Fibroblast of peridontal ligament (primary cell): ENCODE measurements at regions not wholly inside any gene's neighbourhood (a gene's known extent, or its start where the extent isn't known, plus 50 kb on each side); places are given as distances from the start of the nearest gene placed in this dataset.

Source experiments
- DNase-seq: peaks from one replicate; pipeline ENCODE4 v3.0.0-alpha.2; 2010; ENCODE audit errors: extremely low read depth

DNA sequence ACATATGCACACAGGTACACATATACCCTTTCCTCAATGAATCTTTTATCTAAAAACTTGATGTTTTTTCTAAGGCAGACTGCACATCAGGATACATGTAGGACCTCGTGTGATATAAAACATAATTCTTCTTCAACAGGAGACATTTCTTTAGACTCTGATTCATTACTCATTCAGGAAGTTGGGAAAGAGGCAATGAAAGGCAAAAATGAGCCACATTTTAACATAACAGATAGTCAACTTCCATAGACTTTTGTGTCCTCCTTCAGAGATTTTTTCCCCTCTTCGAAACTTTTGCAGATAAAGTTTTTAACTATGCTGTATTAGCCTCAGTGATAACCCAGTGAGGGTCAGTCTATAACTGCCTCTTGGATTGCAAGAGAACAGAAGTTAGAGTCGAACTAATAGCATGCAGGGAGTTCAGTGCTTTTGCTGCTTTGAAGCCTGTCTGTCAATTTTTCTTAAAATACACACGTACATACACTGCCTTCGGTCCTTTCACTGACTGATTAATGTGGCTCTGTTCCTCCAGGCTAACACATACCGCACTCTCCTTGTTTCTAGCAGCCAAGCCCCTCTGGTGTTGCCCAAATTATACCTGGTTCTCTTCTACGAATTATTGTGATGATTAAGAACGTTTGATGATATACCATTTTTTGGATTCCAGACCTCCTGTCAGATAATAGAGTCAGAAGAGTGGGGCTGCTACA lies 562.5 kb upstream of the MAP3K7 start:
- DNase-seq, result no peak

DNA sequence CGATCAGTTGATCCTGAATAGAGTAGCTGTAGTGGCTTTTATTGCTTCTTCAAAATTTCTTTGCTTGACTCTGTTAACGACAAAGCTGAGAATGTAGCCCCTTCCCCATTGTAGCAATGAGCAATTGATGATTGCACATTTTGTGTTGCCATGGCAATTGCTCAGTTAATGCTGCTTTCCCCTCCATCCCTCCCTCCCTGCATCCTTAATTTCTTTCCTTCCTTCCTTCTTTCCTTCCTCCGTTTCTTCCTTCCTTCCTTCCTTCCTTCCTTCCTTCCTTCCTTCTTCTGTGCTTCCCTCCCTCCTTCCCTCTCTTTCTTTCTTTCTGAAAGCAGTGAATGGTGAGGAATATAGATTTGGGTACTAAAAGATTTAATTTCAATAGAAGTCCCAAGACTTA lies 557.3 kb upstream of the MAP3K7 start:
- no peak for DNase-seq

DNA sequence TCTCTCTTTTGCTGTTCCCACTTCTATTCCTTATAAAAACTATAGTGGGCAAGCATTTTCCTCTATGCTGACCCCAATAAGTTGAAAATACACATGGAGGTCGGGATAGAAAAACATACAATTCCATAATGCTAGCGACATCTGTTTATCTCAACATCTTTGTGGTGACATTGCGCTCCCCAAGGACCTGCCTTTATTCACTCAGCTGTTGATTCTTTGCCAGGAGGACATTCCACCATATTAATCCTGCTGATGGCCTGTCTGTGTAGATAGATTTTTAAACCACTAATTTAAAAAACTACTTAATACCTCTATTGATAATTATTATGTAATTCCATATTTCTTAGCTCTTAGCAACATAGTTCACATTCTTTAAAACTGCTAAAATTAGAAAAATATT lies 555.3 kb upstream of the MAP3K7 start:
- DNase-seq, result no peak

DNA sequence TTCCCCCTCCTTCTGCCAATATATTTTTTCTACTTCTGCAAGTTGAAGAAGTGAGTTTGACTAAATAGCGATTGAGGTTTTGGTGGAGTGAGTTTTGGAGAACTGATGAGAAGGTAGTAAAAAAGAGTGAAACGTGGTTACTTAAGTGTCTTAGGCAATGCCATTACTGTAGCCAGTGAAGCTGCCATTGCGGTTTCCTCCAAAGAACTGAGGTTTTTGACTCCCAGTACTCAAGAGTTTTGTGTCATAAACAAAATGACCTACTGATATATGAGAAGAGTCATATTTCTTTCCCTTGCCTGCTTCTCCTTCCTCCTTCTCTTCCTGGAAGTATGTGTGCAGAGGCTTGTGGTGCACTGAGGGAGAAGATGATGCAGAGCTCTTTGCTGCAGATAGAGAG lies 554.5 kb upstream of the MAP3K7 start:
- no peak for DNase-seq

DNA sequence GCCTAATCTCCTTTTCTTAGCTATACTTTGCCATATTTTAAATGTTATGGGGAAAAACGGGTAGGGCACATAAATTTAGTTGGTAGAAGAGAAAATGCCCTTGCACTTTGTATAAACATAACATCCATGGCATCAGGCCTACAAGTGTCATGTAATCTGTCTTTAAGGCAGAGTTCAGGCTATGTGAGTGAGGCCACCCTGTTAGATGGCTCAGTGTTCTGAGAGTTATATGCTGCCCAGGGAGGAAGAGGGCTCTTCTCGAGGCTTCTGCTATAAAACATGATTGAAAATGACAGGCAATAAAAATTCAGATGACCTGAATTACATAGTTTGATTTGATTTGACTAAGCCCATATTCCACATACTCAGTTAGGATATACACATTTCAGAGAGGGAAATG lies 553.6 kb upstream of the MAP3K7 start:
- no peak for DNase-seq

DNA sequence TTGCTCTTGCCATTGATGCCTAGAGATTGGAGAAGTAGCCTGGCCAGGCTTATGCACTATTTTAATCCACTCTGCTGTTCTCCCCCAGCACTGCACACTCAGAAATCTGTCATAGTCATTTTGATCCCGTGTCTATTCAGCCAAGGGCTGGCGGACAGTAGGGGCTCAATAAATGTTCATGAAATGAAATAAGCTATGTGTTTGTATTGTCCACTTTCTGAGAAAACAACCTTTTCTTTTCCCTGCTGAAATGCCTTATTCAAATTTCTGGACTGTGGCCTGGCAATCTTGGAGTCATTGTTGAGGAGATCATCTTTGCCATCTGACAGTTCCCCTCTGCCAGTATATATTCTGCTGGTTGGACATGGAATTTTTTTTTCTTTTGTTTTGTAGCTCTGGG lies 550.4 kb upstream of the MAP3K7 start:
- no peak for DNase-seq

DNA sequence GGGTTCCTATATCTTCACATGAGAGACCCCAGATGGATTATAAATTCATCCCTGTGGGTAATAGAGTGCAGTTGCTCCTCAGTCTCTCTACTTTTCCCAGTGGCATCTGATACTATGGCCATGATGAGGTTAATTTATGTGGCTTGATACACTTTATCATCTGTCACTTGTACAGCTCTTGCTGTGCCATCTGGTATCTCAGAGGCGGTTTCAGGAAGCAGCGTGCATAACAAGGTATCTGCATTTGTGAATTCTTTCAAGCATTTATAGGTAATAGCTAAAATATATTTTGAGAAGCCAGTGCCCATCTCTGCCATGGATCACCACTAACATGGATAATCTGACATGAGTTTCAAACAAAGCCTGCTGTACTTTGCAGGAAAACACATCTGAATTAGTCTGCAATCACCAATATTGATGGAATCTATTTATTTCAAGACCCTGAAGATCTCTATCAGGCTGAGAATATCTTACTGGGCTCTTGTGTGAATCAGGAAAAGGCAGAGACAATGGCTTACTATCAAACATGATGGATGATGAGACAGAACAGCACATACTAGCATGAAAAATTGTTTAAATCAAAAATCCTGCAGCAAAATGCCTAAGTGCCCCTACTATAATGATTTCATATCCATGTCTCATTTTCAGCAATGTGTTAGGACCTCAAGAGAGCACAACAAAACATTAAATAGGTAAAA lies 548.7 kb upstream of the MAP3K7 start:
- DNase-seq, result no peak

DNA sequence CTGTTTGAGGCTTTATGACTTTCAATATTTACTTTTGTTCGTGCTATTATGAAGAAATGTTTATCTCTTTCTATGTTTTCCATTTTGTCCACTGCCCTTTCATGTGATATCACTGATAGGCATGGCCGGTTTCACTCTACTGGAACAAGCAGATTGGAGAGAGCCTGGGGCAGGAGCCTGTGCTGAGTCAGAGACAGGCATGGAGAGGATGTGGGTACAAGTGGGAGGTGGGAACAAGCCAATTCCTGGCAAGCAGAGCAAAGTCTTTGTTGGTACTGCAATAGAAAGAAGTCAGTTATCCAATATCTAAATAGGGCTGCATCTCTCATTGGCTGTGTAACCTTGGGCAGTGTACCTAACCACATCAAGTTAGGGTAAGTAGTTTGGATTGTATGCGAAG lies 545.6 kb upstream of the MAP3K7 start:
- no peak for DNase-seq

DNA sequence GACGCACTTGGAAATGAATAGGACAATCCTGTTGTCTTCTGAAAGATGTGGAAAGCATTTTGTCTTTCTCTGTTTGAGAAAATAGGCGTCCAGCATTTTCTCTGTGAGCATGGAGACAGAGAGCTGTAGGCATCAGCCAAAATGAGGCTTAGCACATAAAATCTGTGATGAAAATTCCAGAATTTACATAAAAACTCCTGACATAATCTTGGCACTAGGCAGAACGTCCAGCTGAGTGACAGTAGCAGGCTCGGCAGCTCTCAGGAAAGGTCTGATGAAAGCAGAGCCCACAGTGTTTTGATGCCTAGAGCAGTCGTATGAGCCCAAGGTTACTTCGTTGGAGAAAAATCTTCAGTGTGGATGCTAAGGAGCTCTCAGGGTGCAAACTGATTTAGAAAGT lies 543.3 kb upstream of the MAP3K7 start:
- DNase-seq, result no peak

DNA sequence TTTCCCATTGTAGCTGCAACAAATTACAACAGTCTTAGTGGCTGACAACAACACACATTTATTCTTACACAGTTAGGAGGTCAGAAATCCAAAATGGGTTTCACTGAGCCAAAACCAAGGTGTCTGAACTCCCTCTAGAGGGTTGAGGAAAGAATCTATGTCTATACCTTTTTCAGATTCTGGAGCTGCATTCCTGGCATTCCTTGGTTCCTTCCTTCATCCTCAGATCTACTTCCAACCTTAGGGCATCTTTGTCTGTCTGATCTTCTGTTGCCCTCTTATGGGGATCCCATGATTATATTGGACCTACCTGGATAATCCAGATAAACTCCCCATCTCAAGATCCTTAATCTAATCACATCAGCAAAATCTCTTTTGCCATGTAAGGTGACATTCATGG lies 540.9 kb upstream of the MAP3K7 start:
- no peak for DNase-seq

DNA sequence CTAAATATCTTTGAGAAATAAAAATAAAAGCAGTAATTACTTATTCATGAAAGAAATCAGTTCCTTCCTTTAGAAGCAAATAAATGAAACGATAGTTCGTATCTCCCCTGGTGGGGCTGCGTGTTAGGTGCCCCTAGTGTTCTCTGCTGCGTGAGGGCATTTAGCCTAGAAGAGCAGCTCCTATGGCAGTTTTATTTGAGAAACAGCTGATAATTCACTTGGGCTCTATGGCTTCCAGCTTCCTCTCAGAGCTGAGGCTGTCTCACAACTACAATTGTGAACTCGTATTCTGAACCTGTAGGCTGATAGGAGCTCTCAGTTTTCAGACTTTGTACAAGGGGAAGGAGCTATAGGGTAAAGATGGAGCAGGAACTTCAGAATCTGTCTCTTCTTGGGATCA lies 540.0 kb upstream of the MAP3K7 start:
- DNase-seq, result no peak

DNA sequence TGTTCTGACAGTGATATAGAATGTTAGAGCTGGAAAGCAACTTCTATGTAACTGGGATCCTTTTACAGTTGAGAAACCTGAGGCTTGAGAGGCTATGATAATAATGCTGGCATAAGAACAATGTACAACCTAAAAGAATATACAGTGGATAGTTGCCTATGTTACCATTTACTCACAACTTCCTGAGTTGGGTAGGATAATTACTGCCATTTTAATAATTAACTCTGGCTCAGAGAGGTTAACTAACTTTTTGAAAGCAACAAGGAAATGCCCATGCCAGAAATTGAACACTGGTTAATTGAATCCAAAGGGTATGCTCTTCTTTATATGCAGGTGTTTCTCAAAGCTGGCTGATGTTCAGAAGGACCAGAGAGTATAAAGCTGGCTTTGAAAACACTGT lies 530.7 kb upstream of the MAP3K7 start:
- DNase-seq, result no peak

DNA sequence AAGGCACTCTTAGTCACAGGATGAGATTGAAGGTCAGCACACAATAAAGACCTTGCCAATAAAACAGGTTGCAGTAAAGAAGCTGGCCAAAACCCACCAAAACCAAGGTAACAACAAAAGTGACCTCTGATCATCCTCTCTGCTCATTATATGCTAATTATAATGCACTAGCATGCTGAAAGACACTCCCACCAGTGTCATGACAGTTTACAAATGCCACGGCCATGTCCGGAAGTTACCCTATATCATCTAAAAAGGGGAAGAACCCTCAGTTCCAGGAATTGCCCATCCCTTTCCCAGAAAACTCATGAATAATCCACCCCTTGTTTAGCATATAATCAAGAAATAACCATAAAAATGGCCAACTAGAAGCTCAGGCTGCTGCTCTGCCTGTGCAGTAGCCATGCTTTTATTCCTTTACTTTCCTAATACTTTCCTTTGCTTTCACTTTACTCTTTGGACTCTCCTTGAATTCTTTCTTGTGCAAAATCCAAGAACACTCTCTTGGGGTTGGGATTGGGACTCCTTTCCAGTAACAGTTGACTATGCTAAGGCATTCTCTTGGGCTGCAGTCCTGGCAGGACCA lies 527.3 kb upstream of the MAP3K7 start:
- no peak for DNase-seq

DNA sequence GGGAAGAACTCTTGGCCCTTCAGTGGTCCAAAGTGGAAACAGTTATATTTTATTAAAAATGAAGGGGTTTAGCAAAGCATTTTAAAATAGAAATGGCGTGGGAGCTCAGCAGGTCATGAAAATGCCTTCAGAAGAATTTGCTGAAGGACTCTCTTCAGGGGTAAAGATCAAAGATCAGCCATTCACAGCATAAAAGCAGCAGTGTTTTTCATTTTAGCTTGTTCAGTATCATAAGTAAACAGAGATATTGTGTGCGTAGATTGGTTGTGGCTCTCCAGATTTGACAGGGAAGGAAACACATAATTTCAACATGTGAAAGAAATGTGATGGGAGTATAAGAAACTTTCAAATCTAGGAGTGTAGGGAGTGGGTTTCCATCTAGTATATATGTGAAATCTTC lies 519.2 kb upstream of the MAP3K7 start:
- no peak for DNase-seq

DNA sequence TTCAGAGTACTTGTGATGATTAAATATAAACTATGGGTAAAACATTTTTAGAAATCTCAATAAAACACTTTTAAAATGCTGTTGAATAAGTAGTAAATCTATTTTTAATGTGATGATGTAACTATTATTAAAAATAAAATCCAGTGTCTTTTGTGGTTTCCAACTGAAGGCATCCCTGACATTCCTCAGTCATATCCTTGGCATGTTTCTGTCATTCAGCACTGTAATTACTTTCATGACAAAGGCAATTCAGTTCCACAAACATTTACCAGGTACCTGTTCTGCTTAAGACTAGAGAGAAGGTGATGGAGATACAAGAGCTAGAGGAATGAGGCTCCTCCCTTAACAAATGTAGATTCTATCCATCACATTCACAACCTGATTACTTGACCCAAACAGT lies 518.7 kb upstream of the MAP3K7 start:
- no peak for DNase-seq

DNA sequence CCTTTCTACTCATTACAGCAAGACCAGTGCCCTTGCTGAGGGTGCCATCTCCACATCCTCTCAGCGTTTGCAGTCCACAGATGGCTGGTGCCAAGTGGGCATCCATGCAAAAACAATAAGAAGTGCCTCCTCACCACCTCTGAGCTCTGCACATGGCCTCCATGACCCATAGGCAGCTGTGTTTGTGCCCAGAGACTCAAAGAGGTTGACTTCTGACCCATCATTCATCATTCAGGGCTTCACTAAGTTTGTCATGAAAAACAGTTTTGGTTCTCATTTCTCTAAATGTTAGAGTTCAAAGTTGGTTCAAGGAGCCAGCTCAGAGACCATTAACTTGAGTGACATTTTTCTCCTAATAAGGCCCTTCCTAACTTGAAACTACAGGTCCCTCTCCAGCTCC lies 512.6 kb upstream of the MAP3K7 start:
- no peak for DNase-seq

DNA sequence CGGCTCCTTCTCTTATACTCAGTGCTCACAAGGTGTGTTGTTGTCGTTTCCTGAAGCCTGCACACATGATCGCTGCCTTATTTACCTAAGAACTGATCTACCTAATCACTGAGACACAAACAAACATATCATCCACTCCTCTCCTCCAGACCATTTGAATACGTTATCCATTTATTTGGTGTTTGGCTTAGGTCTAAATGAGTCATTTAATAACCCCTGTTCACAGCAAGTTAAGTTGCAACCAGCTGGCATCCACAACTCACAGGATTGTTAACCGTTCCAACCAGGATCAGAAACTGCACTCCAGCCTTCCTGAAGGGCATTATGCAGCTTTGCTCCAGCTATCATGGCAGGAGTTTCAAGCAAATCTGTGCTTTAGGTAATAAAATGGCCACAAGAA lies 511.1 kb upstream of the MAP3K7 start:
- no peak for DNase-seq

DNA sequence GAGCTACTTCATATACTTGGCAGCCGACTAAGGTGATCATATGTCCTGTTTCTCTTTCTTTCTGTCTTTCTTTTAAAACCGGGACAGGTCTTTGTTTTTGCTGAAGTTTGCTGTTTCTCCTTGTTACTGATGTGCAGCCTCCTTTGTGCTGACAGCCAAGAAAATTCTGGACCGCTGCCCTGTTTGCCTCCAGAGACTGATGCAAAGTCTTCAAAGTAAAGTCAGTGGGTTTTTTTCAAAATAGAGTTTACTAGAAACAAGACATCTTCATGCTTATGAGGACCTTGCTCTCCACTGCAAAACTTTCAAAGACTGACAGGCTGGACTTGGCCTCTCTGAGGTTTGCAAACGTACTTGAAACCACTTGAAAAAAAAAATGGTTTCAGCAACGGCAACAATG lies 510.5 kb upstream of the MAP3K7 start:
- no peak for DNase-seq

DNA sequence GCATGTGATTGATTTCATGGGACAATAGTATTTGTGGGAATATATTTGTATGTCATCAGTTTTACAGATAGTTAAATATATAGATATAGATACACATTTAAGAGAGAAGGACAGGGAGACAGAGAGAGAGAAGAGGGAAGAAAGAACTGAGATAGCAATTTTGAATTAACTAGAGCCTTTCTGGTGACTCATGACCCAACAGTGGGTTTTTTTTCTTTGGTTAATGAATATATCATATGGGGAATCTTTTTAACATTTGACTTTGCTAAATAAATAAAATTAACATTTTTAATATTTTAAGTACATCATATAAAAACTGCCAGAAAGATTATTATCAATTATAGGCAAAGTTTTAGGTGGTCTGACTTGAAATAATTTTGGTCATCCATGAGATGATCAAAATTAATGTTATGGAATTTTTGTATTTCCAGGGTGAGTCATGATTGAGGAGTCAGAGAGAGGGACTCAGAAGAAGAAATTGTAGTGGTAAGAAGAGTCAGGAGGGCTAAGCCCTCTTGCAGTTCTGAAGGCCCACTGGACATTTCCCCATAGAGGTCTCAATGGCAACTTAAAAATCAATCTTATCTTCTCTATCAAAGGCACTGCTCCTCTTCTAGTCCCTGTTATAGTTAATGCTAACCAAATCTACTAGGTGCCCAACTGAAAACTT lies 508.1 kb upstream of the MAP3K7 start:
- DNase-seq, result no peak

DNA sequence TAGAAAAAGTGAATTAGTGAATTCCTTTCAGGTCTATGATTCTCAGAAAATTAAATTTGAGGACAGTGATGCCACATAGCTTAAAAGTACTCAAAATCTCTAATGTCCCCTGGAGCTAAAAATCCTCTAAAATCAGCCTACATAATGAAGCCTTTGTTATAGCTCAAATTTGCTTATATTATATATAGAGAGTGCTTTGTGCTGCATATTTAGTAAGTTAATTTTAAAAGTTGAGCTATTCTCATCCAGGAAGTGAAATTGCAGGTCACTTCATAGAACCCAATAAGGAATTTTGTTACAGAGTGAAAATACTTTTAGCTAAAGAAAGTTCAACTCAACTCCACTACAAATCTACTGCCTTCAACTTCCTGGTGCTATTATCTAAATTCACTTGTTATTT lies 507.5 kb upstream of the MAP3K7 start:
- DNase-seq, result no peak

DNA sequence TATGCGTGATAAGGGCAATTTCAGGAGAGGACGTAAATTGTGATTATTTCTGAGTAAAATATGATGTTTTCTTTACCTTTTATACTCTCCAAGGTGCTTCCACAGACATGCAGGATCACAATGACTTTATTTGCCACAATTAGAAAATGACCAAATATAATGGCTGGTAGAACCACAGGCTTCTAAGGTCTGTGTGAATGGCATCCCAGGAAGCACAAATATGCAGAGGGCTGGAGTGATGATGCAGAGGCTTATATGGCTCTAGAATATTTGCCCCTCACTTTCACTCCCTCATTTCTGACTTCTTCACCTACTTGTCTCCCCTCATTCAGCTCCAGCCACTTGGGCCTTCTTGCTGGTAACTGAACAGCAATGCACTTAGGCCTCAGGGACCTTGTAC lies 502.1 kb upstream of the MAP3K7 start:
- no peak for DNase-seq

DNA sequence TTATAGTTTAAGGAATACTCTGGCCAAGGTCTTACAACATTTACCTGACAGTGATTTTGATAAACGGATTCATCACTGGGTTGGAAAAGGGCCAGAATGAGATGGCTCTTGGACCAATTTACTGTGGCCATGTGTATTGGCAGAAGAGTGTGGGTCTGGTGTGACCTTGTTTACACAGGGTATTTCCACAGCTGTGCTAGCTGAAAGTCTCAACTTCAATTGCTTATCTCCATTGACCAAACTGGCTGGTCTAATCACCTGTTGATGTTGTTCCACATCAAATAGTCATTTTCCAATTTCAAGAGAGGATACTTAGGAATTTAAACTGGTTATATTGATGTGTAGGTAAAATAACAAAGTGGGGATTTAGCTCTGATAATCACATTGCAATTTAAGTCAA lies 501.6 kb upstream of the MAP3K7 start:
- DNase-seq, result no peak

DNA sequence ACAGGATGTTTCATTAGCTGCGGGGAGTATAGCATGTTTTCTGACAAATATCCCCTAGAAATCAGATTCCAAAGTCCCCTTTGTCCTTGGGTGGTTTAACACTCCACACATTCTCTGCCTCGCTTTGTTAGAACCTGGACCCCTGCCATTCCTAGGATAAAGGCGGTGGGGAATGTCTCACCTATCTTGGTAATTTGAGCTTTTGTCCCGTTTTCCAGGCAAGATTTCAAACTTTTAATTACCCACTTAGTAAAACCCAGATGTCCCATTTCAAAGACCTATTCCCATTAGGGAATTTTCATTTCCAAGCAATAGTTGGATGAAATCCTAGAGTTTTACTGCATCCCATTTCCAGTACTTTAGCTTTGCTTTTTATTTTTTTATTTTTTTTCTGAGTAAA lies 501.0 kb upstream of the MAP3K7 start:
- no peak for DNase-seq
